Superior temporal gyrus (tissue), 1 donor: ENCODE measurements at regions not wholly inside any gene's neighbourhood (a gene's known extent, or its start where the extent isn't known, plus 50 kb on each side); places are given as distances from the start of the nearest gene placed in this dataset.
A peak's percentile ranks its signal among the peaks of the same experiment; 100 is the strongest.
"Not testable (repeated sequence)": the region's sequence is repeated elsewhere in the genome, so short reads cannot be mapped to it uniquely, and the experiment has no call there.

Experiments used
- DNase-seq: peaks from one replicate; pipeline ENCODE4 v3.0.0-alpha.2; 2016; ENCODE audit errors: extremely low spot score

GRCh38 chr17:30712859-30713258, 111.6 kb downstream of the CRLF3 start:
- DNase-seq = not testable (repeated sequence)

- DNase-seq = not testable (repeated sequence)
These were observed 112.6 kb downstream of the CRLF3 start for GRCh38 chr17:30711626-30712507.

DNA sequence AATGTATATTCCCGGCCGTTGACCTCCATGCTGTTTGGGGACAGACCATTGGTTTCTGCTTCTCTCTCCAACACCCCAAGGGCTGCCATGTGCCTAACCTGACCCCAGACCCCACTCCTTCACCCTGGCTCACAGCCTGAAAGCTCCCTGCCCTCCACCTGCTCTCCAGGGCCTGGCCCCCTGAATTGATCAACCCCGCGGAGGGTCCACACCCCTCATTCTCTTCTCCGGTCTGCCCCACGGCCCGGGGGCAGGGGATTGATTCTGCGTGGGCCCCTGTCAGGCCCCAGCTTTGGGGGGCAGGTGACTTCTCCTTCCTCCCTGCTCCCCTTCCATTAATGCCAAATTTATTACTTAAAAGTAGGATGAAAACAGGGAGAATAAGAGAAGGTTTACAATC, 113.3 kb downstream of the CRLF3 start:
- DNase-seq = not testable (repeated sequence)

- not testable (repeated sequence) for DNase-seq
These were observed 114.0 kb downstream of the CRLF3 start for GRCh38 chr17:30710276-30711088.

DNA sequence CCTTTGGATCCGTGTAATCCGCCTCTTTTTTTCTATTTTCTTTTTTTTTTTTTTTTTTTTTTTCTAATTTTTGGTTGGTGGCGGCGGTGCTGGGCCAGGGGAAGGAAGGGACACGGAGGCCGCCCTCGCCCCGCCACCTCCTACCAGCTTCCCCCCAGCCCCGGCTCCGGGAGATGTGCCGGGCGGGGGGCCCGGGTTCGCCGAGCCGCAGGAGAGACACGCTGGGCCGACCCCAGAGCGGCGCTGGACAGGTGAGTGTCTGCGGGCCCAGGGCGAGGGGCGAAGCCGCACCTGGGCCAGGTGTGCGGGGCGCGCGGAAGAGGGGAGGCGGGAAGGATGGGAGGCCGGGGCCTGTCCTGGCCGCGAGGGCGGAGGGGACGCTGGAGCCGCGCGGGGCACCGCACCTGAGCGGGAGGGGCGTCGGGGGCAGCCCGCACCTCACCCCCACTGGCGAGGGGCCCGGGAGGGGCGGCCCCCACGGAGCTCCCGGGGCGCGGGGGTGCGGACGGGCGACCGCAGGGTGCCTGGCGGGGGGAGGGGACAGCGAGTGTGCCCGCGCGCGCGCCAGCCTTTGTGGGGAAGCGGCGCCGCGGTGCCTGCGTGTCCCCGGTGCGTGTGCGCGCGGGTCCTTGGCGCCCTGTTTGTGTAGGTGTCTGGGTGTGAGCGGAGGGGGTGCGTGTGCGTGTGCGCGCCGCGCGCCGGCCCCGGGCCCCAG, 114.8 kb downstream of the CRLF3 start:
- not testable (repeated sequence) for DNase-seq

DNA sequence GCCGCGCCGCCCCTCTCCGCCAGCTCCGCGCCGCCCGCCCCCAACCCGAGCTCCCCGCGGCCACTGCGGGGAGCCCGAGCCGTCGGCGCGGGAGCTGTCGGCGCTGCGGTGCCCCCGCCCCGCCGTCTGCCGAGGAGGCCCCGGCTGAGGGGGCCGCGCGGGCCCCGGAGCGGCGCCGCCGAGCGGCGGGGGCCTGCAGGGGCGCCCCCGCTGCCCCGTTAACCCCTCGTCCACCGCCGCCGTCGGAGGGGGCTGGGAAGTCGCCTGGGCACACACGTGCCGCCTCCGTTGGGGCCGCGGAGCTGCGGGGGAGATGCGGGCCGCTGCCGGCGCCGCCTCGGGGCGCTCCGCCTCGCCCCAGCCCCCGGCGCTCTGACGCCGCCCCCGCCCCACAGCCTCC, 115.4 kb downstream of the CRLF3 start:
- DNase-seq = not testable (repeated sequence)

GRCh38 chr17:30708241-30709078, 116.0 kb downstream of the CRLF3 start:
- DNase-seq = peak; percentile 90

GRCh38 chr17:30707724-30708240, 116.7 kb downstream of the CRLF3 start:
- peak; percentile 73 for DNase-seq

DNA sequence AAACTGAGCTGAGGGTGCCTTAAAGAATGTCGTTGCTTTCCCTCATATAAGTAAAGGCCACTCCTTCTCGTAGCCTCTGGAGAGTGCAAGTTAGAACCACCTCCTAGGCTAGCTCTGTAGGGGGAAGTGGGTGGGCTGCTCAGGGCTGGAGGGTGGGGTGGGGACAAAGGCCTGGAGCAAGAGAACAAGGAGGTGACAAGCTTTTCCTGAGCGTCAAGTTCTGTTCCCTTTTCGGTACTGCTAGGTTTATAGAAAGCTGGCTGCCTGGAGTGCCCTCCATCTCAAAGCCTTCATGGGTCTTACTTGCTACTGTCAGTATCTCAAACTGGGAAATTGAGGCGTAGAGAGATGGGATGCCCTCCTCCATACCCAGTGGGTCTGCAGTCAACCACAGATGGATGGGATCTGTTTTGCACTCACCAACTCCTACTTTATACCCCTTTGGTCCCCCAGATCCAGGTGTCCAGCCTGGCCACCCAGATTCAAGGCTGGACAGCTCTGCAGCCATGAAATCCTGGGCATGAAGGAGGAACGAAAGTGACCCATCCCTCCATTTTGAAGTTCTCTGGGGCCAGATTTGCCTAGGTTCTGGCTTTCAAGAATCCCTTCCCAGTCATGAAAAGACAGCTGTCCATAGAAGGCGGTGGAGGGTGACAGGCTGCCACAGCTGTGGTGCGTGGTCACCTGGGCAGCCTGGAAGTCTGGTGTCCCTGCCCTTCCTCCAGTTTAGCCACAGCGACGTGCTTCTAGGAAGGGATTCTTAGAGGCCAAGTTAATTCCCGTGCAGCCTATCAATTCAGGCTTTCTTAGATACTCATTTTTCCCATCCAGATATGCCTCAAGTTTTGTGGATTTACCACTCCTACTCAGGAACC, 117.8 kb downstream of the CRLF3 start:
- not testable (repeated sequence) for DNase-seq

GRCh38 chr17:30706004-30706403, 118.5 kb downstream of the CRLF3 start:
- DNase-seq = not testable (repeated sequence)

GRCh38 chr17:30701498-30701989, 122.9 kb downstream of the CRLF3 start:
- no peak for DNase-seq

DNA sequence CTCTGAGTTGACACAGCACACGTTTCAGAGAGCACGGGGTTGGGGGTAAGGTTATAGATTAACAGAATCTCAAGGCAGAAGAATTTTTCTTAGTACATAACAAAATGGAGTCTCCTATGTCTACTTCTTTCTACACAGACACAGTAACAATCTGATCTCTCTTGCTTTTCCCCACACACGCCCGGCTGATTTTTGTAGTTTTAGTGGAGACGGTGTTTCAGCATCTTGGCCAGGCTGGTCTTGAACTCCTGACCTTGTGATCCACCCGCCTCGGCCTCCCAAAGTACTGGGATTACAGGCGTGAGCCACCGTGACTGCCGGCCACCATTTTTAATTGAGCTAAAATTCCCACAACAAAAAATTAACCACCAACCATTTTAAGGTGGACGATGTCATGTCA, 123.7 kb downstream of the CRLF3 start:
- not testable (repeated sequence) for DNase-seq

GRCh38 chr17:30697619-30698460, 126.7 kb downstream of the CRLF3 start:
- peak; percentile 60 for DNase-seq

DNA sequence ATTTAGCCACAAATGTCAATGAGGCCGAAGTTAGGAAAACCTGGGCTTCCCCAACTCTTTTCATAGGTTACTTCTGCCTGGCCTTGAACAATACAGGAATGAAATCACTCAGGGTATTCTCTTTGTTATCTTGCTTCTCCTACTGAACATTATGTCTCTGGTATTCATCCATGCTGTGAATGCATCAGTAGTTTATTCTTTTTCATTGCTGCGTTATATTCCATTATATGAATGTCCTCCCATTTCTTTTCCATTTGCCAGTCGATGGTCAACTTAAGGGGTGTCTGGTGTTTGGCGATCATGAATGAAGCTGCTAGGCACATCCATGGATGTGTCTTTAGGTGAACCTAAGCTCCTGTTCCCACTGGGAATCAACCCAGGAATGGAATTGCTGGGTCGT, 128.3 kb downstream of the CRLF3 start:
- DNase-seq = no peak

- not testable (repeated sequence) for DNase-seq
These were observed 129.2 kb downstream of the CRLF3 start for GRCh38 chr17:30695265-30695811.

DNA sequence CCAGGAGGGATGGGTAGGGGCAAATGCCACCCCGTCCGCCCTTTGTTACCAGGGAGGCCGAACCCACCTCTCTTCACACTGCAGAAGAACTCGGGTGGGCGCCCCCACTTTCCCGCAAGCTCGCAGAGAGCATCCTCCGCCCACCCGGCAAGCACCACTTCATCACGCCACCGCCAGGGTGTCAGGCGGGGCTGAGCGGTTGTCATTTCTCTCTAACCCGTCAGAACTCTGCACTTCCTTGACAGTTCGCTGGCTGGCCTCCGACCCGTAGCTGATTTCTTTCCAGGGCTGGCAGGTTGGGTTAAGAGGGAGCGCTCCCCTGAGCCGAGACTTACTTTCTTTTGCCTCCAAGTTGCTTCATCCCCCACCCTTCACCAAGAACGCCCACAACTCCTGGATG, 130.7 kb downstream of the CRLF3 start:
- not testable (repeated sequence) for DNase-seq

- DNase-seq = not testable (repeated sequence)
These were observed 135.1 kb downstream of the CRLF3 start for GRCh38 chr17:30689266-30690000.
